ENCODE measurements at regions not wholly inside any gene's neighbourhood (a gene's known extent, or its start where the extent isn't known, plus 50 kb on each side); places are given as distances from the start of the nearest gene placed in this dataset.

DNA sequence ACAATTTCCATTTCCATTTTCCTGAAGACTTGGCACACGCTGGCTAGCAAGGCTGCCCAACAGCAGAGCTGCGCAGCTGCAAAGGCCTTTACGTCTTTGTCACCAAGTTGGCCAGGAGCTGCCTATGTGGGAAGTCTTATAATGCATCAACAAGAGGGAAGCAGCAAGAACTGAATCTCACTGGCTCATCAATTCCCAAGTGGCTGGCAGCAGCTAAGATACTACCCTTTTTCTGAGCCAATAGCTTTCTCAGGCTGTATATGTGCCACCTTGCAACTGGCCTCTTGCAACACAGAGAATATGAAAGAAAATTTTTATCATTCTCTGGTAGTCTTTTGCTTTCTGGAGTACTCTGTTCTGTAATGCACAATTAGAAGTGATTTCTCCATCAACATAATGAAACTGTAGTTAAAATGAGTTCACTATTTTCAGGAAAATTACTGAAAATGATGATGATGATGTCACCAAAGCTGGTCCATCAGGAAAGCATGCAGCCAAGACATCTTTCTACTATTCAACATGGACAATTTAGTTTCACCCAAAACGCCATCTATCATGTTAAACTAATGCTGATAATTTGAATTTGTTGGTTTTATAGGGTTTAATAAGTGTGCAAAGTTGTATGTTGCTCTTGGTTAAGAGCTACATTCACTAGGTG, 97.3 kb upstream of the FOXA2 start:
- no peak for TF ChIP-seq EZH2 (IDR thresholded peaks at IDR 0.05; ENCODE audit: borderline replicate concordance, low read depth, low read length, poor library complexity, severe bottlenecking)
- TF ChIP-seq, protein P1, sequence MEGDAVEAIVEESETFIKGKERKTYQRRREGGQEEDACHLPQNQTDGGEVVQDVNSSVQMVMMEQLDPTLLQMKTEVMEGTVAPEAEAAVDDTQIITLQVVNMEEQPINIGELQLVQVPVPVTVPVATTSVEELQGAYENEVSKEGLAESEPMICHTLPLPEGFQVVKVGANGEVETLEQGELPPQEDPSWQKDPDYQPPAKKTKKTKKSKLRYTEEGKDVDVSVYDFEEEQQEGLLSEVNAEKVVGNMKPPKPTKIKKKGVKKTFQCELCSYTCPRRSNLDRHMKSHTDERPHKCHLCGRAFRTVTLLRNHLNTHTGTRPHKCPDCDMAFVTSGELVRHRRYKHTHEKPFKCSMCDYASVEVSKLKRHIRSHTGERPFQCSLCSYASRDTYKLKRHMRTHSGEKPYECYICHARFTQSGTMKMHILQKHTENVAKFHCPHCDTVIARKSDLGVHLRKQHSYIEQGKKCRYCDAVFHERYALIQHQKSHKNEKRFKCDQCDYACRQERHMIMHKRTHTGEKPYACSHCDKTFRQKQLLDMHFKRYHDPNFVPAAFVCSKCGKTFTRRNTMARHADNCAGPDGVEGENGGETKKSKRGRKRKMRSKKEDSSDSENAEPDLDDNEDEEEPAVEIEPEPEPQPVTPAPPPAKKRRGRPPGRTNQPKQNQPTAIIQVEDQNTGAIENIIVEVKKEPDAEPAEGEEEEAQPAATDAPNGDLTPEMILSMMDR (conservative IDR thresholded peaks at IDR 0.05; ENCODE audit: low read depth, low read length) = no peak
